Astrocyte of the spinal cord (primary cell): ENCODE measurements at regions not wholly inside any gene's neighbourhood (a gene's known extent, or its start where the extent isn't known, plus 50 kb on each side); places are given as distances from the start of the nearest gene placed in this dataset.

Experiments
- DNase-seq: peaks from one replicate; pipeline ENCODE4 v3.0.0; 2011; ENCODE audit warnings: low read depth, low spot score
- H3K4me3 ChIP-seq: 2 replicates; pipeline ENCODE4 v1.5.1; 2011; ENCODE audit warnings: low read depth, mild to moderate bottlenecking, low read length, moderate library complexity
- CTCF ChIP-seq: IDR thresholded peaks from 2 replicates; pipeline ENCODE4 v1.5.1; 2012; ENCODE audit warnings: low read depth, mild to moderate bottlenecking, low read length, inconsistent platforms
- in situ Hi-C: cut with HindIII; loops from 2 replicates; pipeline ENCODE4 v1.10.0; 2017; ENCODE audit warnings: low sequenced_read_pairs

- DNase-seq, result no peak
- no peak overlapping the region for H3K4me3 ChIP-seq
- in situ Hi-C loops, result no loop called here
- no peak for TF ChIP-seq CTCF
Measured at GRCh38 chr12:97616946-97617345, 154.3 kb downstream of the RMST start.

GRCh38 chr12:97628962-97629361, 166.4 kb downstream of the RMST start:
- no peak for TF ChIP-seq CTCF
- in situ Hi-C loops, result no loop called here
- no peak overlapping the region for H3K4me3 ChIP-seq
- no peak for DNase-seq

GRCh38 chr12:97629382-97629781, 166.8 kb downstream of the RMST start:
- DNase-seq, result no peak
- in situ Hi-C loops, result no loop called here

GRCh38 chr12:97630356-97630755, 167.8 kb downstream of the RMST start:
- TF ChIP-seq CTCF, result no peak
- DNase-seq, result no peak
- in situ Hi-C loops, result no loop called here
- H3K4me3 ChIP-seq, result no peak overlapping the region

More at GRCh38 chr12:97629382-97629781, 166.8 kb downstream of the RMST start:
- H3K4me3 ChIP-seq, result no peak overlapping the region
- no peak for TF ChIP-seq CTCF

GRCh38 chr12:97630875-97631274, 168.3 kb downstream of the RMST start:
- no peak for TF ChIP-seq CTCF
- in situ Hi-C loops, result no loop called here
- no peak overlapping the region for H3K4me3 ChIP-seq
- peak; percentile 42 for DNase-seq

GRCh38 chr12:97637770-97638169, 175.2 kb downstream of the RMST start:
- TF ChIP-seq CTCF, result no peak
- in situ Hi-C loops, result no loop called here
- peak; percentile 13 for DNase-seq
- no peak overlapping the region for H3K4me3 ChIP-seq

- DNase-seq, result no peak
- TF ChIP-seq CTCF, result no peak
- in situ Hi-C loops, result no loop called here
Measured at GRCh38 chr12:97638739-97639138, 176.1 kb downstream of the RMST start.

More at GRCh38 chr12:97638739-97639138, 176.1 kb downstream of the RMST start:
- no peak overlapping the region for H3K4me3 ChIP-seq
